SHP77 treated with DMSO at 0.1 percent for 48 hours (cell line): ENCODE measurements at regions not wholly inside any gene's neighbourhood (a gene's known extent, or its start where the extent isn't known, plus 50 kb on each side); places are given as distances from the start of the nearest gene placed in this dataset.

ENCODE experiments used
- DNase-seq: peaks from one replicate; lab custom pipeline; 2025; lab: John Stamatoyannopoulos, UW

DNA sequence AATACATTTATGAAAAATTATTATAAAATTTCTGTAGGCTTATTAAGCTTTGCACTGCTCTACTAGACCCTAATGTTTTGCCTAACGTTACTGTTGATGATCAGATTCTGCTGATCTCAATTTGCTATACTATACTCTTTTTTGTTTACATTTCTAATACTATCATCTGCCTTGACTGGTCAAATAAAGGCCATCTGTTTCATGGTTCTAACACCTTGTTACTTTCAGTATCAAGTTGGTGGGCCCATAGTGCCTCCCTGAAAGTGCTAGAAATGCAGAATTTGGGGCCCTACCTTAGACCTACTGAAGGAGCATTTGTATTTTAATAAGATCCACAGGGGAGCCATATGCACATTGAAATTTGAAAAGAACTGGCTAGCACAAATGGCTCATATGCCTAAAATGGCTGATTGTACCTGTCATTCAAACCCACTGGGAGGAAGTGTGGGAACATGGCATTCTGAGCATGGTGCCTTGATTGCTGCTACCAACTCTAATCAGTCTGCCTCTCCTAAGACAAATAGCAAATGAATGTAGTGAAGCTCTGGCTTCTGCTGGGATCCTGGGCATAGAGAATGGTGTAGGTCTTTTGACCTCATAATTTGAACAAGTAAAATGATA is 199.1 kb upstream of the BTBD3 start:
- no peak for DNase-seq

DNA sequence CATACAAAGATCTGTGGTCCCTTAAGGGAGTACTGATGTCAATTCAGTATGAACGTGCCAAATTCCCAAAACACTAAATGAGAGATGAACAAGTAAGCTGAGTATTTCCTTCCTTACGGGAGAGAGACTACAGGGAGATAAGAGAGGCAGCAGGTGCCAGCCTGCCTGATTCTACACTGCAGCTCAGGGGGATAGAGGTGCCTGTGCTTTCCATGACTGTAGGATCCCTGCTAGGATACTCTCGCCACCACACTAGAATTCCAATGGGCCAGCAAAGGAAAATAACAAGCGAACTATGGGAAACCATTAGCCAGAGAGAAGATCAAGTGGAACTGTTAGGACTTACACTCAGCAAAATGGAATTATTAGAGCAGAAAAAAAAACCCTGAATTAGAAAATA is 198.5 kb upstream of the BTBD3 start:
- DNase-seq, result no peak

DNA sequence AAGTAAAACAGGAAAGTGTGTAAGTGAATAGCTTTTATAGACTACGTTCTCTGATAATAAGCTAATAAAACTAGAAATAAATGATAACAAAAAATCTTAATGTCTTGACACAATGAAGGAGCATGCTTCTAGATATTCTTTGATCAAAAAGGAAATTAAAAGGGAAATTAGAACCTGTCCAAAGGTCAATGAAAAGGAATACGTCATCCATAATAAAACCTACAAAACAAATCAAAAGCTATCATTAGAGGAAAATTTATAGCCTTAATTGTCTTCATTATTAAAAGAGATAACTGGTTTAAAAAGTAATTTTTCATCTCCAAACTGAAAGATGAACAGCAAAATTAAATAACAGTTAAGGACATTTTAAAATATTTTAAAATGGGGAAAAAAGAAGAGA is 196.3 kb upstream of the BTBD3 start:
- no peak for DNase-seq

DNA sequence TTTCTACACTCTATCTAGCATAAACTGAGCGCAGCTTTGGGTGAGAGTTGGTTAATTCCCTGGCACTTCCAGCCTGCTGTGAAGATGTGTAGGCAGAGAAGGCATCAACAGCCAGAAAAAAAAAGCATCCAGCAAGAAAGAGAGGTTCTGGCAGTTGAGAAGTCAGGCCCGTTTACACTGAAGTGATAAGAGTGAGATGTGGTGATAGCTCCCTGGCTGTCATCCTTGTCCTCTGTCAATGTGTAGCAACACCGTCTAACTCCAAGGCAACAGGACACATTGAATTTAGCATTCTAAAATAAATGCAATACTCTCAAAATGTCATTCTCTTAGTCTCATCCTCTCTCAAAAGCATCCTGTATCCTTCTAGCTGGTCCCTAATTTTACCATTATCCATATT is 193.6 kb upstream of the BTBD3 start:
- DNase-seq, result no peak

DNA sequence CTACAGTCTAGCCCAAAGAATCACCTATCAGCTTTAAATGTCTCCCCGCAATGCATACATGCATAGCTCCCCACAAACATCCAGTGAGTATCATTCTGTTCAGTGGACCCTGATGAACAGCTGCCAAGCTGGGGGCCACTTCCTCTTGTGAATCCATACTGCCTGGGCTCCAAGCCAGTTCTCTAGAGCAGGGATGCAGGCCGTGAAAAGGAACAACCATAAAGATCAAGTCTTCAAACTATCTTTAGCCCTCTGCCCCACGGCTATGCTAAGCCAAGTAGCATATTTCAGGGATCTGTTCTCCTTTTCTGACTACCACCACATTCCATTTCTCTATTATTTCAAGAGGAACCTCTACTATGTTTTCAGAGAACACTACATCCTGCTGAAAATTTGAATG is 191.7 kb upstream of the BTBD3 start:
- DNase-seq, result peak; percentile 60

DNA sequence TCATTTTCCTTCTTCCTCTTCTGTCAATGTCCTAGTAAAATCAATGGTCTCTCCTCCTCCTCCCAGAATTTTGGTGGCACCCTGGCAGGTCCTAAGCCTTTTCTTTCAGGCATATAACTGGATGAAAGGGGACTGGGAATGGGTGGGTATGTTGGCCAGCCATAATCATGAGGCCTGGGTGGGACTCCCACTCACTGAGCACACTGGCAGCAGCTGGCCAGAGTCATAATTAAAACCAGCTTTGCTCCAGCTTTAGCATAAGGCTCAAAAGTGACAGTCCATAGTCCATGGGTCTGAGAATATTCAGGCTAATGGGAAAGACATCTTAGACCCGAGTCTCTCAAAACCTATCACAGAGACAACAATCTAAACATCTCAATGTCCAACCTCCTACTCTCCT is 190.0 kb upstream of the BTBD3 start:
- DNase-seq, result no peak

DNA sequence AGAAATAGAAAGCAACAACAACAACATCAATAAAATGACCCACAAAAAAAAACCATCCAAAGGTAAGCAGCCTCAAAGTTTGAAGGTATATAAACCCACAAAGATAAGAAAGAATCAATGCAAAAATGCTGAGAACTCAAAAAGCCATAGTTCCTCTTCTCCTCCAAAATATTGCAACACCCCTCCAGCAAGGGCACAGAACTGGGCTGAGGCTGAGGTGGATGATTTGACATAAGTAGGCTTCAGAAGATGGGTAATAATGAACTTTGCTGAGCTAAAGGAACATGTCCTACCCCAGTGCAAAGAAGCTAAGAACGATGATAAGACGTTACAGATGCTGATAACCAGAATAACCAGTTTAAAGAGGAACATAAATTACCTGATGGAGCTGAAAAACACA is 188.8 kb upstream of the BTBD3 start:
- DNase-seq, result no peak

DNA sequence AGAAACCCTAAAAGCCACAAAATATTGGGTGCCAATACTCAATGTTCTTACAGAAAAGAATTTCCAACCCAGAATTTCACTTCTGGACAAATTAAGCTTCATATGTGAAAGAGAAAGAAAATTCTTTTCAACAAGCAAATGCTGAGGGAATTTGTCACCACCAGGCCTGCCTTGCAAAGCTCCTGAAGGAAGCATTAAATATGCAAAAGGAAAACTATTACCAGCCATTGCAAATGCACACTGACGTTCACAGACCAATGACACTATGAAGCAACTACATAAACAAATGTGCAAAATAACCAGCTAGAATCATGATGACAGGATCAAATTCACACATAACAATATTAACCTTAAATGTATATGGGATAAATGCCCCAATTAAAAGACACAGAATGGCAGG is 187.9 kb upstream of the BTBD3 start:
- DNase-seq, result no peak

DNA sequence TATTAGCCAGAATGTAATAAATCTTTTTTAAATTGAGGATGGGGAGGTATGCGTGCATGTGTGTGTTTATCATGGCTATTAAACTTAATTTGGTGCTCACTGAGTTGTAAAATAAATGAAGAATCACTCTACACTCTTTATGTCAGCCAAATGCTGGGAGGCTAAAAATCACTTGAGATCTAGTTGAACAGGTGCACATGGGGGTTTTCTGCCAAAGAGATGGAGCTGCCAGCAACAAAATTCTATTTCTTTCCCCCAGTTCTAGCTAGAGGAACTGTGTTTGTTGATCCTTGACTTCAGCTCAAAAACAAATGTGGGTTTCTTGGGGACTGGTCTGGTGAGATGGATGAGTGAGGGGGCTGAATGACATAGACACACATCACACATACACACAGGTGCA is 183.3 kb upstream of the BTBD3 start:
- no peak for DNase-seq

DNA sequence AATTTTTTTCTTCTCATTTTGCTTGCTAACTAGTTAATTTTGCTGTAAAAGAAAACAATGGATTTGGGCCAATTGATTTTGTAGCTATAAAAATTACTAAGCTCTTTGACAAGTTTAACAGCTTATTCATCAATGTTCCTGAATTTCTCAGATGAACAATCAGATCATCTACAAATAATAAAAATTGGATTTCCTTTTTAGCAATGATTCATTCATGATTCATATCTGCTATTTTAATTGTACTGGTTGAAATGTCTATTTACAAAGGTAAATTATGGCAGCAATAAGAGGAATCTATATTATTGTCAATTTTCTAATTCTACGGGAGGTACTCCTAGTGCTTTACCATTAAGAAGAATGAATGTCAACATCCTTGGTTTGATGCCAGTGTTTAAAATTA is 178.8 kb upstream of the BTBD3 start:
- no peak for DNase-seq

DNA sequence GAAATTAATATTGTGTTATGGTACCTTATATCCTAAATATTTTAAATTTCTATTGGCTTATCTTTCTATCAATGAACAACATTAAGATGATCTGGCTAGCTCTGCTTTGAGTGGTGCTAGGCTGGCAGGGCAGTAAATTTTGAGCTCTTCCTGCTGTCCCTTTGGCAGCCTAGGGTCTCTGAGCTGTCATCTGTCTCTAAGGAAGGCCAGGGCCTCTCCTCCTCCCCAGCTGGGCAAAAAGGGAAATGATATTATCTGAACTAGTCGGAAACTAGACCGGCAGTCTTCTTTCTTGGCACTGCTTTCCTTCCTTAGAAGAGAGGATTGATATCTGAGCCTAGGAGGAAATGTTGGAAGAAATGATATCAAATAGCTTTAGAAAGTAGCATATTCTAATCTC is 176.7 kb upstream of the BTBD3 start:
- DNase-seq, result no peak

DNA sequence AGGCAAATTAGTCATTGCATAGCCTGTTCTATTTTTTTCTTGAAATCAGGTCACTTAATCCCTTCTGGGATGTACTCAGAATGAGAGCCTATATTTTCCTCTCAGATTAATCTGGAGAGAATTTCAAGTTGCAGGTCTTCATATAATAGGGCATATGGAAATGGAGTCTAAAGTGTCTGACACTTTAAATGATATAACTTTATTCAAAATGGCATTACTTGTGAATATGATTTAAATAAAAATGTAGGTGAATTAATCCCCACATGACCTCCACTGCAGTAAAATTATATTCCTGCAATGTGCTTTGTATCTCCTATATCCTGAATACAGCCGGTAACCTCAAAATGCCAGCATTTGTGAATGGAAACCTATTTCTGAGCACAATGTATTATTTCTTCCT is 172.5 kb upstream of the BTBD3 start:
- DNase-seq, result no peak

DNA sequence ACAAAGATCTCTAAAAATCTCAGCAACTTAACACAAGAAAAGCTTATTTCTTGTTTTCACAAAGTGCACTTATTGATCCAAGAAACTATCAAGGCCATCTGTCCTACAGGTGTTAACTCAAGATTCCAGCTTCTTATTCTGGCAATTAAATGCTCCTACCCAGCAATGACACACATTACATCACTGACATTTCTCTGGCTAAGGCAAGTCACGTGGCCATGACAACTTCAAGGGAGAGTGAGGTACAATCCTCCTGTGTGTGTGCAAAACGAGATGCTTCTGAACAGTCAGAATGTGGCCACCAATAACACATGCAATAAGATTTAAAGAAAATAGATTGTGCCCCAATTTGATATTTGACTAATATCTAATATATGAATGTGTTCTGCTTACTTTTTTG is 169.3 kb upstream of the BTBD3 start:
- no peak for DNase-seq

DNA sequence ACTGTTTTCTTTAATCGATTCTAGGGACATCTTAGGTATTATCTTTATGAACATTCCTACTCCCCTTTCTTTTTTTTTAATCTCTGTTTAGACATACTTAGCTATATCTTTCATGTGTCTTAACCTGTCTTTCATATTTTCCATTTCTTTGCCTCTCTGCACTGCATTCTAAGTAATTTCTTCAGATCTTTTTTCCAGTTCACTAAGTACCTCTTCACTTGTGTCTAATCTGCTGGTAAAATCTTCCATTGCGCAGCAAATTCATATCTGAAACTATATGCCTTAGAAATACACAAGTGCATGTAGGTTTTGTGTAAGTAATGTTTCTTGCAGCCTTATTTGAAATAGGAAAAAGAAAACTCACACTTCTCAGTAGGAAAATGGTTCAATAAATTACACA is 165.4 kb upstream of the BTBD3 start:
- no peak for DNase-seq

DNA sequence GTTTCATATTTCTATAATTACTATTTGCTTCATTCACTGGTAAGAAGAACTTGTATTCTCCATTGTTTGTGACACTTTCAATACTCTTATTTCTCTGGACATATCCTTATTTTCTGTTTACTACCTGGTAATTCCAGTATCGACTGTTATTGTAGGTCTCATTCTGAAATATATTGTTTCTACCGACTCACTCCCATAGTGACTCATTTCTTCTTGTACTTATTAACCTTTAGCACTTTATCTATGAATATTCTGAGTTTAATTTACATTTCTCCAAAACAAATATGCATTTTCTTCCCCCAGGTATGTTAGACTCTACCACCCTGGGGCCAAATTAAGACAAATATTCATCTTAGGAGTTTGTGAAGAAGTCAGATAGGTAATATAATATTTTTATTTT is 164.5 kb upstream of the BTBD3 start:
- DNase-seq, result no peak

DNA sequence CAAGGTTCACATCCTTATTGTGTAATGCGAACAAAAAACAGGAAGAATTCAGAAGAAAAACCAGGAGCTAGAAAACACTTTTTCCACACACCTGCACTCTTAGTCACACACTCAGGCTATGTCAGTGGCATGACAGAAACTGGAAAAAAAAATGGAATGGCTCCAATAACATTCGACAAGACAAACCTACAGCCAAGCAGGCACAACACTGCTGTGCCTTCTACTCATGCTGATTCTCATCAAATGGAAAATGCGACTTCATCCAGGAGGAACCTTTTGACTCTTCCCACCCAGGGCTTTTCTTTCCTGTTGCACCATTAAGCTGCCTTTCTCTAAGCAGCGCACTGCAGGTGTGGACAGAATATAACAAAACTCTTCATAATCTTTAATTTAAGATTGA is 163.2 kb upstream of the BTBD3 start:
- peak; percentile 37 for DNase-seq

DNA sequence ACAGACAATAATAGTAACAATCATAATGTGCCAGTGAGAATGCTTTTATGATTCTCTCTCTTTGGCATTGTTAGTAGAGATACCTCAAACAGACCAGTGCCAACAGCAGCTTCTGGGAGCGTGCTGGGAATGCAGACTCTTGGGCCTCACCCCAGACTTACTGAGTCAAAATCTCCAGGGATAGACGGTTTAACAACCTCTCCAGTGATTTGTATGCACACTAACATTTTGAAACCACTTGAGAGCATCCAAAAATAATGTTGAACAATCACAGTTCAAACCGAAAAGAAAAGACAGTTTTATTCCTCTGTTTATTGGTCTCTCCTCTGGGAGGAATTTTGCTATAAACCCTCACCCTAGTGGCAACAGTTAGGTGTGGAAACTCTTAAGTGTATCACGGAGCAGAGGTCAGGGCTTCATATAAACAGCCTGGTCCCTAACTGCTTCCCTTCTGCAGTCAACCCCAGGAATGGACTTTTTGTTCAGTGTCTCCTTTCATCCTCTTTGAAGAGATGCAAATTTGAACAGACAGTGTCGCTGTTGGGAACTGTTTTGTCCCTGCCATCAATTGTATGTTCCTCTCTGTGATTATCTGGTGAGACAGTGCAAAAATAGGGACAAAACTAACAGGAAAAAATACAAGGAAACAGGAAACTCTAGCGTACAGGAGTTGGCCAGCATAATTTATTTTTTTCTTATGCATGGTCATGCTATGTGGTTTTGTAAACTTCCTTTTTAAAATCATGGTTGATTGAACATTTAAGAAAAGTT is 162.4 kb upstream of the BTBD3 start:
- no peak for DNase-seq

DNA sequence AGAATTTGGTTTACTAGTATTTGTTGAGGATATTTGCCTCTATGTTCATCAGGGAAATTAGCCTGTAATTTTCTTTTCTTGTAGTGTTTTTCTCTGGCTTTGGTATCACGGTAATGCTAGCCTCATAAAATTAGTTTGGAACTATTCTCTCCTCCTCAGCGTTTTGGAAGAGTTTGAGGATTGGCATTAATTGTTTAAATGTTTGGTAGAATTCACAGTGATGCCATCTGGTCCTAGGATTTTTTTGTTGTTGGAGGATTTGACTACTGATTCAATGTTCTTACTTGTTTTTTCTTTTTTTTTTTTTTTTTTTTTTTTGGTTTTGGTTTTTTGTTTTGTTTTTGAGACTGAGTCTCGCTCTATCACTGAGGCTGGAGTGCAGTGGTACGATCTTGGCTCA is 156.2 kb upstream of the BTBD3 start:
- no peak for DNase-seq

DNA sequence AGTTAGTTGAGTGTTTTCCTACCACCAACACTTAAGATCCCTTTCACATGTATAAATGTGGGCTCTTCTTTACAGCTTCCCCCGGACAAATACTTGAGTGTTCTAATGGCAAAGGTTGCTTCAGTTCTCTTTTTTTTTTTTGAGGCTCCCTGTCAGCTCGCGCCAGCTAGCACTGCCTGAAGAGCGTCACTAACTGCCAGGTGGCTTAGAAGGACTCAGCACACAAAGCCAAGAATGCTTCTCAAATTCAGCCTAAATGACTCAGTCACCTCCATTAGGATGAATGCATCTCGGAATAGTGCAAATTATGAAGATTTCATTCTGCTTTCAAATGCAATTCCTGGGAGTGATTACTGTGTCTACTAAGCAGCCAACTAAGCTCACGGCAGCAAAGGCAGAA is 150.7 kb upstream of the BTBD3 start:
- peak; percentile 14 for DNase-seq

DNA sequence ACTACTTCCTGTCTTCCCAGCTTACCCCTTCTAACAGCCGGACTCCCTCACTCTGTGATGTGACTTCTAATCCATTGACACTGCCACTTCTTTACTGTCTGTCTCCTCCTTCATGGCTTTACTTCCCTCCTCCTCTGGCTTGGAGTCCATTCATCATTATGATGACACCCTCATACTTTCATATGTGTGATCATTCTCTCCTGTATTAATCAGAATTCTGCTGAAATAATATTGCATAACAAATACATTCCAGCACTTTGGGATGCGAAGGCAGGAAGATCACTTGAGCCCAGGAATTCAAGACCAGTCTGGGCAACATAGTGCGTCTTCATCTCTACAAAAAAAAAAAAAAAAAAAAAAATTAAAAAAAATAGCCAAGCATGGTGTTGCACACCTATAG is 147.9 kb upstream of the BTBD3 start:
- no peak for DNase-seq

DNA sequence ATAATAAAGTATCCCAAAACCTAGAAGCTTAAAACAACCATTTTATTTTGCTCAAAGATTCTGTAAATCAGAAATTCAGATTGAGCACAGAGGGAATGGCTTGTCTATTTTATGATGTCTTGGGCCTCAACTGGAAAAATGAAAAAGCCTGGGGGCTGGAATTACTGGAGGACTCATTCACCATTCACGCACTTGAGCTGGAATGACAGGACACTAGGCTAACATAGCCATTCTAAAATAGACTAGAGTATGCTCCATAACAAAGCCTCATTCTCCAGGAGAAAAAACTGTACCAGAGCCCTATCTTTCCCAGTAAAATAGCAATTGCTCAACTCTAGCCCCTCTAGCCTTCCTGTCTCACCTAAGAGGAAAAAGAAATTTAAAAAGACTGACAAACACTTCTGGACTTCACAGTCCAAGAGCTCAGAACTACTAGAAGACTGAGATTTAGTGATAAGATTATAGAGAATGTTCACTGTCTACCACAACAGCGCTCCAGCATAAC is 145.4 kb upstream of the BTBD3 start:
- DNase-seq, result no peak

DNA sequence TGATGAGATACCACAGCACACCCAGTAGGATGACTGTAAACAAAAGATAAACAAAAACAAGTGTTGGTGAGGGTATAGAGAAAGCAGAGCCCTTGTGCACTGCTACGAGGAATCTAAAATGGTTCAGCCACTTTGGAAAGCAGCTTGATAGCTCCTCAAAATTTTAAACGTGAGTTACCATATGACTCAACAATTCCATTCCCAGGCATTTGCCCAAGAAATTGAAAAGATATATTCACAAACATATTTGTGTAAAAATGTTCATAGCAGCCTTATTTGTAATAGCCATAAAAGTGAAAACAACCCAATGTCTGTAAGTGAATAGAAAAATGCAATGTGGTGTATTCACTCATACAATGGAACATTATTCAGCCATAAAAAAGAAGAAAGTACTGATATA is 141.0 kb upstream of the BTBD3 start:
- DNase-seq, result no peak

DNA sequence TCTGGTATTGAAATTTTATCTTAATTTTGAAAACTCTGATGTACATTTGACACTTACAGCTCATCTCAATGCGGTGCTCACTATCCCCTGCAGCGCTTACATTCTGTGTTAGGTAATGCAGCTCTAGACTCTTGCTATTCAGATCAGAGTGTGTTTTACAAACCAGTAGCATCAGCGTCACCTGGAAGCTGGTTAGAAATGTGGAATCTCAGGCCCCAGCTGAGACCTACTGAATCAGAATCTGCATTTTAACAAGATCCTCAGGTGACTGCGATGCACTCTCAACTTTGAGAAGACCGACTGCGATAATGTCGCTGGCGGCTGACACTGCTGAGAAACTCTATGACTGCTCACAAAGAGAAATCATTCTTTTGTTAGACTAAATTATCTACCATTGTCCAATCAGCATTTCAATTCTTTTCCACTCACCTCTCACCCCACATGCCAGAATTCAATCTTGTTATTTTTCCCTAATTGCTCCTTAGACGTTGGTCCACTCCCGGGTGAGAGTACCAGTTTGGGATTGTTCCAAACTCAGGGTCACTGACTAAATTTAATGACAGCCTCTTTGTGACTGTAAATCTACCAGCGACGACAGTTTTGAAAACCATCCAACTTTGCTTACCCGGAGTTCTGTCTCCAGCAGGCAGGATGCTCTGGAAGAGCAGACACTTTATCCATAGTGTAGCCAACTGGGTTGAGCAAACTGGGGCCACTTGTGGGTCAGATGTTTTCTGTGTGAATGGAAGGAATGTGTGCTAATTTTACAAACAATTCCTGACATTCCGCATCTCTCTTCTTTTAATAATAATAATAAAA is 140.1 kb upstream of the BTBD3 start:
- DNase-seq, result peak; percentile 57
